Frontal cortex (tissue), 3 donors: ENCODE measurements at regions not wholly inside any gene's neighbourhood (a gene's known extent, or its start where the extent isn't known, plus 50 kb on each side); places are given as distances from the start of the nearest gene placed in this dataset.
"Not testable (repeated sequence)": the region's sequence is repeated elsewhere in the genome, so short reads cannot be mapped to it uniquely, and the experiment has no call there.

Experiments
- DNase-seq, 2 donors: peaks; one replicate each; pipeline ENCODE4 v3.0.0; 2012; ENCODE audit warnings: low spot score in 2 of 2
- FAIRE-seq: peaks from 2 replicates; lab custom pipeline; 2012; peaks lifted over from hg19 to GRCh38; lab: Jason Lieb, UNC
- donor health status: control.
- donor health status: control.
- donor health status: control.

- DNase-seq (no peak), FAIRE-seq (no peak)
Observed at GRCh38 chr18:2207294-2207693, 364.0 kb downstream of the METTL4 start.

GRCh38 chr18:2212598-2213205 lies 358.6 kb downstream of the METTL4 start:
- FAIRE-seq (no peak), DNase-seq (no peak)

- no peak for FAIRE-seq
Observed at GRCh38 chr18:2213905-2214304, 357.4 kb downstream of the METTL4 start.

GRCh38 chr18:2217356-2217755 lies 353.9 kb downstream of the METTL4 start:
- DNase-seq (no peak), FAIRE-seq (no peak)

More at GRCh38 chr18:2213905-2214304, 357.4 kb downstream of the METTL4 start:
- no peak for DNase-seq

GRCh38 chr18:2218101-2218500 lies 353.2 kb downstream of the METTL4 start:
- no peak for FAIRE-seq
- no peak for DNase-seq

GRCh38 chr18:2219706-2220105 lies 351.6 kb downstream of the METTL4 start:
- no peak for FAIRE-seq
- DNase-seq = no peak

GRCh38 chr18:2222270-2223185 lies 348.8 kb downstream of the METTL4 start:
- FAIRE-seq = no peak
- no peak for DNase-seq

- no peak for FAIRE-seq
- DNase-seq = no peak
Observed at GRCh38 chr18:2223449-2223848, 347.9 kb downstream of the METTL4 start.

- DNase-seq = no peak
- no peak for FAIRE-seq
Observed at GRCh38 chr18:2223849-2224248, 347.5 kb downstream of the METTL4 start.

- DNase-seq (no peak), FAIRE-seq (no peak)
Observed at GRCh38 chr18:2236232-2236631, 335.1 kb downstream of the METTL4 start.

- DNase-seq (no peak), FAIRE-seq (no peak)
Observed at GRCh38 chr18:2237706-2238105, 333.6 kb downstream of the METTL4 start.

GRCh38 chr18:2240311-2240705 lies 331.0 kb downstream of the METTL4 start:
- FAIRE-seq = no peak
- no peak for DNase-seq

GRCh38 chr18:2244641-2245040 lies 326.7 kb downstream of the METTL4 start:
- DNase-seq = no peak
- no peak for FAIRE-seq

GRCh38 chr18:2247101-2247500 lies 324.2 kb downstream of the METTL4 start:
- DNase-seq = not testable (repeated sequence)

GRCh38 chr18:2254977-2255376 lies 316.3 kb downstream of the METTL4 start:
- FAIRE-seq (no peak), DNase-seq (no peak)

More at GRCh38 chr18:2247101-2247500, 324.2 kb downstream of the METTL4 start:
- FAIRE-seq = not testable (repeated sequence)

- FAIRE-seq = no peak
- DNase-seq = no peak
Observed at GRCh38 chr18:2256577-2256976, 314.7 kb downstream of the METTL4 start.

- DNase-seq (no peak), FAIRE-seq (no peak)
Observed at GRCh38 chr18:2258954-2259353, 312.4 kb downstream of the METTL4 start.

- no peak for DNase-seq
- no peak for FAIRE-seq
Observed at GRCh38 chr18:2263303-2263890, 307.9 kb downstream of the METTL4 start.

GRCh38 chr18:2274613-2275012 lies 296.7 kb downstream of the METTL4 start:
- FAIRE-seq = no peak

GRCh38 chr18:2281086-2281485 lies 290.2 kb downstream of the METTL4 start:
- FAIRE-seq (no peak), DNase-seq (no peak)

More at GRCh38 chr18:2274613-2275012, 296.7 kb downstream of the METTL4 start:
- DNase-seq = no peak
